ENCODE measurements at regions not wholly inside any gene's neighbourhood (a gene's known extent, or its start where the extent isn't known, plus 50 kb on each side); places are given as distances from the start of the nearest gene placed in this dataset.

GRCh38 chr3:124206225-124207055, 214.5 kb upstream of the ROPN1 start:
- Histone ChIP-seq H3K9me3 (ENCODE audit: control insufficient read depth in 5 of 5, low read length in 5 of 5) (no peaks in the 10 kb centered on the region), H3K27me3 (ENCODE audit: control insufficient read depth in 5 of 5, insufficient read depth in 4 of 5, low read length in 5 of 5) (no peaks in the 10 kb centered on the region), H3K4me1 (ENCODE audit: control insufficient read depth in 5 of 5, insufficient read depth in 5 of 5, low read length in 5 of 5) (peaks cover 3 to 34% (median 9%) of the 10 kb centered on the region in 5 donors), H3K4me3 (ENCODE audit: low read depth in 1 of 5, low read length in 5 of 5) (no peak overlapping the region), H3K9ac (ENCODE audit: low read length in 5 of 5) (no peak overlapping the region), H3K27ac (ENCODE audit: low read depth, low read length) (no peak overlapping the region), H3K36me3 (ENCODE audit: control insufficient read depth in 5 of 5, insufficient read depth in 5 of 5, low read length in 5 of 5) (no peaks in the 10 kb centered on the region)

- H3K9me3 ChIP-seq (ENCODE audit: control insufficient read depth in 5 of 5, low read length in 5 of 5): no peaks in the 10 kb centered on the region
- no peaks in the 10 kb centered on the region for H3K27me3 ChIP-seq (ENCODE audit: control insufficient read depth in 5 of 5, insufficient read depth in 4 of 5, low read length in 5 of 5)
- peaks cover 3 to 28% (median 9%) of the 10 kb centered on the region in 5 donors for H3K4me1 ChIP-seq (ENCODE audit: control insufficient read depth in 5 of 5, insufficient read depth in 5 of 5, low read length in 5 of 5)
- H3K4me3 ChIP-seq (ENCODE audit: low read depth in 1 of 5, low read length in 5 of 5): no peak overlapping the region
- no peak overlapping the region for H3K9ac ChIP-seq (ENCODE audit: low read length in 5 of 5)
- no peaks in the 10 kb centered on the region for H3K36me3 ChIP-seq (ENCODE audit: control insufficient read depth in 5 of 5, insufficient read depth in 5 of 5, low read length in 5 of 5)
- H3K27ac ChIP-seq (ENCODE audit: low read depth, low read length): no peak overlapping the region
These were observed 215.2 kb upstream of the ROPN1 start for GRCh38 chr3:124207077-124207476.

- H3K9me3 ChIP-seq (ENCODE audit: control insufficient read depth in 5 of 5, low read length in 5 of 5): no peaks in the 10 kb centered on the region
- H3K27ac ChIP-seq (ENCODE audit: low read depth, low read length): no peak overlapping the region
- H3K4me1 ChIP-seq (ENCODE audit: control insufficient read depth in 5 of 5, insufficient read depth in 5 of 5, low read length in 5 of 5): peaks cover 0 to 19% (median 3%) of the 10 kb centered on the region in 5 donors
- H3K9ac ChIP-seq (ENCODE audit: low read length in 5 of 5): no peak overlapping the region
- no peaks in the 10 kb centered on the region for H3K27me3 ChIP-seq (ENCODE audit: control insufficient read depth in 5 of 5, insufficient read depth in 4 of 5, low read length in 5 of 5)
- no peak overlapping the region for H3K4me3 ChIP-seq (ENCODE audit: low read depth in 1 of 5, low read length in 5 of 5)
- no peaks in the 10 kb centered on the region for H3K36me3 ChIP-seq (ENCODE audit: control insufficient read depth in 5 of 5, insufficient read depth in 5 of 5, low read length in 5 of 5)
These were observed 216.1 kb upstream of the ROPN1 start for GRCh38 chr3:124207873-124208485.

GRCh38 chr3:124209426-124209825, 217.5 kb upstream of the ROPN1 start:
- Histone ChIP-seq H3K4me3 (ENCODE audit: low read depth in 1 of 5, low read length in 5 of 5) (no peak overlapping the region), H3K36me3 (ENCODE audit: control insufficient read depth in 5 of 5, insufficient read depth in 5 of 5, low read length in 5 of 5) (no peaks in the 10 kb centered on the region), H3K27ac (ENCODE audit: low read depth, low read length) (no peak overlapping the region), H3K9ac (ENCODE audit: low read length in 5 of 5) (no peak overlapping the region), H3K4me1 (ENCODE audit: control insufficient read depth in 5 of 5, insufficient read depth in 5 of 5, low read length in 5 of 5) (peaks cover 0 to 17% (median 0%) of the 10 kb centered on the region in 5 donors), H3K9me3 (ENCODE audit: control insufficient read depth in 5 of 5, low read length in 5 of 5) (no peaks in the 10 kb centered on the region), H3K27me3 (ENCODE audit: control insufficient read depth in 5 of 5, insufficient read depth in 4 of 5, low read length in 5 of 5) (no peaks in the 10 kb centered on the region)

DNA sequence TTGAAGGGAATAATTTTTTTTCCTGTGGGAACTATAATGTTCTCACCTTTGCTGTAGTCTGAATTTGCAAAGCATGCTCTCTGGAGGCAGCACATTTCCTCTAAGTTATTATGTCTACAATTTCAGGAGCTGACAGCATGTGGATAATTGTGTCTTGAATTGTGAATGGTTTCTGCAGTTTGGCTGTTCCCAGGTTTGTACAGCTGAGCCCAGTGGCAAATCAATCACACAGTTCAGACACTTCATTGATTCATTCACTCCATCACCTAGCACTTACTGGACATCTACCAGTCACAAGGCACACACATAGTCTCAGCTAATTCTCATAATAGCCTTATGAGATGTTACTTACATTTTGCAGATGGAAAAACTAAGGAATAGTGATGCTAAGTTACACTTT, 219.0 kb upstream of the ROPN1 start:
- Histone ChIP-seq H3K27me3 (ENCODE audit: control insufficient read depth in 5 of 5, insufficient read depth in 4 of 5, low read length in 5 of 5) (no peaks in the 10 kb centered on the region), H3K9ac (ENCODE audit: low read length in 5 of 5) (no peak overlapping the region), H3K4me3 (ENCODE audit: low read depth in 1 of 5, low read length in 5 of 5) (no peak overlapping the region), H3K27ac (ENCODE audit: low read depth, low read length) (no peak overlapping the region), H3K4me1 (ENCODE audit: control insufficient read depth in 5 of 5, insufficient read depth in 5 of 5, low read length in 5 of 5) (peaks cover 0 to 17% (median 0%) of the 10 kb centered on the region in 5 donors), H3K36me3 (ENCODE audit: control insufficient read depth in 5 of 5, insufficient read depth in 5 of 5, low read length in 5 of 5) (no peaks in the 10 kb centered on the region), H3K9me3 (ENCODE audit: control insufficient read depth in 5 of 5, low read length in 5 of 5) (no peaks in the 10 kb centered on the region)

DNA sequence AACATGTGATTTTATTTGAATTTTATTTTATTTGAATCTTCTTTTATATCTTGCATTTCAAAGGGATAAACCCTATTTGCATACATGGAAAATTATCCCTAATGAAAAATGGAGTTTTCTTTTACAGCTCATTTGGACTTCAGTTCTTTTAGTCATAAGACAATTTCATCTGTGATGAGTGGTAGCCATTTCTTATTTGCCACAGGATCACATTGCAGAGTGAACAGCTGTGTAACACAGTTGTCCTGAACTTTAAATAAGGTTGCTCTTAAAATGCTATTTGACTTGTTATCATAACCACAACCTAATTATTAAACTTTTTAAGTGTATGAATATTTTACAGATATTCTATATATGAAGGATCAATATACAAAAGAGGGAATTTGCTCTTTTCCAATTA, 221.7 kb upstream of the ROPN1 start:
- Histone ChIP-seq H3K27ac (ENCODE audit: low read depth, low read length) (no peak overlapping the region), H3K36me3 (ENCODE audit: control insufficient read depth in 5 of 5, insufficient read depth in 5 of 5, low read length in 5 of 5) (no peaks in the 10 kb centered on the region), H3K4me3 (ENCODE audit: low read depth in 1 of 5, low read length in 5 of 5) (no peak overlapping the region), H3K27me3 (ENCODE audit: control insufficient read depth in 5 of 5, insufficient read depth in 4 of 5, low read length in 5 of 5) (no peaks in the 10 kb centered on the region), H3K9me3 (ENCODE audit: control insufficient read depth in 5 of 5, low read length in 5 of 5) (no peaks in the 10 kb centered on the region), H3K4me1 (ENCODE audit: control insufficient read depth in 5 of 5, insufficient read depth in 5 of 5, low read length in 5 of 5) (no peaks in the 10 kb centered on the region), H3K9ac (ENCODE audit: low read length in 5 of 5) (no peak overlapping the region)

- Histone ChIP-seq H3K9me3 (ENCODE audit: control insufficient read depth in 5 of 5, low read length in 5 of 5) (no peaks in the 10 kb centered on the region), H3K36me3 (ENCODE audit: control insufficient read depth in 5 of 5, insufficient read depth in 5 of 5, low read length in 5 of 5) (no peaks in the 10 kb centered on the region), H3K27ac (ENCODE audit: low read depth, low read length) (no peak overlapping the region), H3K4me1 (ENCODE audit: control insufficient read depth in 5 of 5, insufficient read depth in 5 of 5, low read length in 5 of 5) (peaks cover 0 to 9% (median 0%) of the 10 kb centered on the region in 5 donors), H3K4me3 (ENCODE audit: low read depth in 1 of 5, low read length in 5 of 5) (no peak overlapping the region), H3K9ac (ENCODE audit: low read length in 5 of 5) (no peak overlapping the region), H3K27me3 (ENCODE audit: control insufficient read depth in 5 of 5, insufficient read depth in 4 of 5, low read length in 5 of 5) (no peaks in the 10 kb centered on the region)
These were observed 225.6 kb upstream of the ROPN1 start for GRCh38 chr3:124217542-124217941.

DNA sequence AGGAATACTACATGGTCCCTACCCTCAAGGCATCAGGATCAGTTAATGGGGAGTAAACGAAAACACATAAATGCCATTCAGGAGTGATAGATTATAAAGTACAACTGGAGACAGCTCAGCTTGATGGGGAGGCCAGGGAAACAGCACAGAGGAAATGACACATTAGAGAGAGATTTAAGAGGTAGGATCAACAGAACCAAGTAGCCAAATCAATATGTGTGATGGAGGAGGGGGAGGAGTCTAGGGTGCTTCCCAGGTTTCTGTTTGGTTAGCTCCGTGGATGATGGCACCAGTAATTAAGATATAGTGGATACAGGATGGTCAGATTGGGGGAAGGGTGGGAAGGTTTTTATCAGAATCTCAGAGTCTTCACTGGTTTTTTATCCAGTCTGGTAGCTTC, 229.5 kb upstream of the ROPN1 start:
- Histone ChIP-seq H3K4me1 (ENCODE audit: control insufficient read depth in 5 of 5, insufficient read depth in 5 of 5, low read length in 5 of 5) (peaks cover 0 to 9% (median 0%) of the 10 kb centered on the region in 5 donors), H3K27me3 (ENCODE audit: control insufficient read depth in 5 of 5, insufficient read depth in 4 of 5, low read length in 5 of 5) (no peaks in the 10 kb centered on the region), H3K27ac (ENCODE audit: low read depth, low read length) (no peak overlapping the region), H3K4me3 (ENCODE audit: low read depth in 1 of 5, low read length in 5 of 5) (no peak overlapping the region), H3K9ac (ENCODE audit: low read length in 5 of 5) (no peak overlapping the region), H3K9me3 (ENCODE audit: control insufficient read depth in 5 of 5, low read length in 5 of 5) (no peaks in the 10 kb centered on the region), H3K36me3 (ENCODE audit: control insufficient read depth in 5 of 5, insufficient read depth in 5 of 5, low read length in 5 of 5) (no peaks in the 10 kb centered on the region)

GRCh38 chr3:124223853-124224252, 231.9 kb upstream of the ROPN1 start:
- peaks cover 0 to 9% (median 5%) of the 10 kb centered on the region in 5 donors for H3K4me1 ChIP-seq (ENCODE audit: control insufficient read depth in 5 of 5, insufficient read depth in 5 of 5, low read length in 5 of 5)
- no peak overlapping the region for H3K4me3 ChIP-seq (ENCODE audit: low read depth in 1 of 5, low read length in 5 of 5)
- no peak overlapping the region for H3K27ac ChIP-seq (ENCODE audit: low read depth, low read length)
- peaks cover 0 to 5% (median 3%) of the 10 kb centered on the region in 5 donors for H3K9me3 ChIP-seq (ENCODE audit: control insufficient read depth in 5 of 5, low read length in 5 of 5)
- no peak overlapping the region for H3K9ac ChIP-seq (ENCODE audit: low read length in 5 of 5)
- no peaks in the 10 kb centered on the region for H3K27me3 ChIP-seq (ENCODE audit: control insufficient read depth in 5 of 5, insufficient read depth in 4 of 5, low read length in 5 of 5)
- peaks cover 0 to 2% (median 0%) of the 10 kb centered on the region in 5 donors for H3K36me3 ChIP-seq (ENCODE audit: control insufficient read depth in 5 of 5, insufficient read depth in 5 of 5, low read length in 5 of 5)

DNA sequence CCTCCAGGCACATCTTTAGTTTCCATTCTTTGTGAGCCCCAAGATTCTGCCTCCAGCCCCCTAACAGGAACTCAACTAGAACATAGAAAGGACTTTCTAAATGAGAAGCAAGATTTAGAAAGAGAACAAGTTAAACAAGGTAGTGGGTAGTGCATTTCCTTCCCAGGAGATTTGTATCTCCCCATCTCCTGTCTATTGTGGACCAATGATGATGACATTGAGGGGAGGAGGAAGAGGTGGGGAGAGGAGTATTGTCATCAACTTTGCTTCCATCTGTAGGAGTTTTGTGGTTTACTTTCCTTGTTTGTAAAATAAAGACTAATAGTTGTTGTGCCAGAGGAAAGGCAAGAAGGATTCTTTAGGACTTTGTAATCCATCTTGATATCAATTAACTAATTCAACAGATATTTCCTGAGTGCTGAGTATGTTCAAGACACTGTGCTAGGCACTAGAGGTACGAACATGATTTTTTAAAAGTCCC, 235.3 kb upstream of the ROPN1 start:
- Histone ChIP-seq H3K9me3 (ENCODE audit: control insufficient read depth in 5 of 5, low read length in 5 of 5) (peaks cover 0 to 5% (median 4%) of the 10 kb centered on the region in 5 donors), H3K4me3 (ENCODE audit: low read depth in 1 of 5, low read length in 5 of 5) (no peak overlapping the region), H3K36me3 (ENCODE audit: control insufficient read depth in 5 of 5, insufficient read depth in 5 of 5, low read length in 5 of 5) (peaks cover 0 to 2% (median 0%) of the 10 kb centered on the region in 5 donors), H3K27me3 (ENCODE audit: control insufficient read depth in 5 of 5, insufficient read depth in 4 of 5, low read length in 5 of 5) (no peaks in the 10 kb centered on the region), H3K27ac (ENCODE audit: low read depth, low read length) (no peak overlapping the region), H3K4me1 (ENCODE audit: control insufficient read depth in 5 of 5, insufficient read depth in 5 of 5, low read length in 5 of 5) (peaks cover 0 to 6% (median 0%) of the 10 kb centered on the region in 5 donors), H3K9ac (ENCODE audit: low read length in 5 of 5) (no peak overlapping the region)
